ENCODE measurements at regions not wholly inside any gene's neighbourhood (a gene's known extent, or its start where the extent isn't known, plus 50 kb on each side); places are given as distances from the start of the nearest gene placed in this dataset.

DNA sequence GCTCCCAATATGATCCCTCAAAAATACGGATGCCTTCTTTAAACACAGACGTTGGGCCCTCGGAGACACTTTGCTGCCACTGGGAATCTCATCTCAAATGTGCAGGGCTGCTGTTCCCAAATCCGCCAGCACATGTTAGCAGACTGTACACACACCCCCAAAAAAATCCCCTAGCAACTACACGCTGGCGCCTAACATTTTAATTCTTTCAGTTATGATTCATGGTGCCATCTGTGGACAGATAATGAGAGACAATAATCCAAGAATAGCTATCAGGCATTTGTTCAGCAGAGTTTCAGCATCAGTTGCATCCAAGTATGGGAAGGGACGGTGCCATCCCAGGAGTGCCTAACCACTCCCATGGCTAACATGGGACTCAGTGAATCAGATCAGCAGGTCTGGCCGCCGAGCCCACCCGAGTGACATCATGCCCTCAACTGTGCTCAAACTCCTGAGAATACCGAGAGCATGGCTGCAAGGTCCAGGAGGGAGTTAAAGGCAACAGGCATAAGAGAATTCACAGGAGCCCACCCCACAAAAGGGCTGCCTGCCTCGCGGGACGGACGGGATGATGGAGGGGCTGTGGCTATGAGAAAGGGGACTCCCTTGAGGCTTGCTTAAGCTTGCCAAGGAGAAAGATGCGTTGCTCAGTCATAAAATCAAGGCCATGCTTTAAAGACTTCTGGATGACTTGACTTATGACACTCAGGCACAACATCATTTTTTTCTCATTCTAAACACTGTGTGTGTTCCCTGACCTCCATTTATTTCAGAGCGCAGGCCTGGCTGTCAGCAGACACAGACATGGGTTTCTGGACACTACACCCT, 337.0 kb downstream of the SHANK2 start:
- Histone ChIP-seq H3K9me3 (ENCODE audit: low read depth, low read length) (no peaks in the 10 kb centered on the region), H3K4me2 (ENCODE audit: insufficient read depth, low read length) (no peak overlapping the region), H3K36me3 (ENCODE audit: insufficient read depth, low read length) (no peaks in the 10 kb centered on the region), H2AFZ (ENCODE audit: low read length) (no peak overlapping the region), H3K4me1 (ENCODE audit: insufficient read depth, low read length) (no peaks in the 10 kb centered on the region), H3K79me2 (ENCODE audit: insufficient read depth, low read length) (no peaks in the 10 kb centered on the region), H3K4me3 (ENCODE audit: insufficient read depth, low read length) (no peak overlapping the region), H4K20me1 (ENCODE audit: insufficient read depth, low read length) (no peaks in the 10 kb centered on the region), H3K27ac (ENCODE audit: low read depth, low read length) (no peak overlapping the region), H3K27me3 (ENCODE audit: insufficient read depth, low read length) (peaks cover 3% of the 10 kb centered on the region)
- no peak for DNase-seq (ENCODE audit: insufficient read length, low spot score, missing footprints)
- TF ChIP-seq, protein P1, sequence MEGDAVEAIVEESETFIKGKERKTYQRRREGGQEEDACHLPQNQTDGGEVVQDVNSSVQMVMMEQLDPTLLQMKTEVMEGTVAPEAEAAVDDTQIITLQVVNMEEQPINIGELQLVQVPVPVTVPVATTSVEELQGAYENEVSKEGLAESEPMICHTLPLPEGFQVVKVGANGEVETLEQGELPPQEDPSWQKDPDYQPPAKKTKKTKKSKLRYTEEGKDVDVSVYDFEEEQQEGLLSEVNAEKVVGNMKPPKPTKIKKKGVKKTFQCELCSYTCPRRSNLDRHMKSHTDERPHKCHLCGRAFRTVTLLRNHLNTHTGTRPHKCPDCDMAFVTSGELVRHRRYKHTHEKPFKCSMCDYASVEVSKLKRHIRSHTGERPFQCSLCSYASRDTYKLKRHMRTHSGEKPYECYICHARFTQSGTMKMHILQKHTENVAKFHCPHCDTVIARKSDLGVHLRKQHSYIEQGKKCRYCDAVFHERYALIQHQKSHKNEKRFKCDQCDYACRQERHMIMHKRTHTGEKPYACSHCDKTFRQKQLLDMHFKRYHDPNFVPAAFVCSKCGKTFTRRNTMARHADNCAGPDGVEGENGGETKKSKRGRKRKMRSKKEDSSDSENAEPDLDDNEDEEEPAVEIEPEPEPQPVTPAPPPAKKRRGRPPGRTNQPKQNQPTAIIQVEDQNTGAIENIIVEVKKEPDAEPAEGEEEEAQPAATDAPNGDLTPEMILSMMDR (IDR thresholded peaks at IDR 0.05; ENCODE audit: extremely low read depth, low read depth, low read length) = no peak

DNA sequence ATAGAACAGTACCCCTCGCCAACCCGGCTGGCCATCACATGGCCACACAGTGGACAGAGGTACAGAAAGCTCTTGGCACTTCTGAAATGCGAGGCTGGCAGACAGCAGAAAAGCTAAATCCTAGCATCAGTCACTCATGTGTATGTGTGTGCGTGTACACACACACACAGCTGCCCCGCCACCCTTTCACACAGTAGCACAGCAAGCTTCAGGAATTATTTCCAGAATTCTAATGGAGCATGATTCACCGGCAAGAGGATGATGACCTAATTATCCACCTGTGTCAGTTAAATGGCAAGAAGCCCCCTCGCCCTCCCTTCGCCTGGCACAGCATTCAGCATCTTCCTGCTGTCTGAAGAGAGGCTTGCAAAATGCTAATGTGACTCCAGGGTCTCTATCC, 336.0 kb downstream of the SHANK2 start:
- Histone ChIP-seq H2AFZ (ENCODE audit: low read length) (no peak overlapping the region), H3K27me3 (ENCODE audit: insufficient read depth, low read length) (peaks cover 3% of the 10 kb centered on the region), H3K4me2 (ENCODE audit: insufficient read depth, low read length) (no peak overlapping the region), H3K27ac (ENCODE audit: low read depth, low read length) (no peak overlapping the region), H4K20me1 (ENCODE audit: insufficient read depth, low read length) (no peaks in the 10 kb centered on the region), H3K79me2 (ENCODE audit: insufficient read depth, low read length) (no peaks in the 10 kb centered on the region), H3K4me1 (ENCODE audit: insufficient read depth, low read length) (no peaks in the 10 kb centered on the region), H3K4me3 (ENCODE audit: insufficient read depth, low read length) (no peak overlapping the region), H3K9me3 (ENCODE audit: low read depth, low read length) (no peaks in the 10 kb centered on the region), H3K36me3 (ENCODE audit: insufficient read depth, low read length) (no peaks in the 10 kb centered on the region)
- DNase-seq (ENCODE audit: insufficient read length, low spot score, missing footprints) = no peak
- TF ChIP-seq, protein P1 (IDR thresholded peaks at IDR 0.05; ENCODE audit: extremely low read depth, low read depth, low read length) = no peak

DNA sequence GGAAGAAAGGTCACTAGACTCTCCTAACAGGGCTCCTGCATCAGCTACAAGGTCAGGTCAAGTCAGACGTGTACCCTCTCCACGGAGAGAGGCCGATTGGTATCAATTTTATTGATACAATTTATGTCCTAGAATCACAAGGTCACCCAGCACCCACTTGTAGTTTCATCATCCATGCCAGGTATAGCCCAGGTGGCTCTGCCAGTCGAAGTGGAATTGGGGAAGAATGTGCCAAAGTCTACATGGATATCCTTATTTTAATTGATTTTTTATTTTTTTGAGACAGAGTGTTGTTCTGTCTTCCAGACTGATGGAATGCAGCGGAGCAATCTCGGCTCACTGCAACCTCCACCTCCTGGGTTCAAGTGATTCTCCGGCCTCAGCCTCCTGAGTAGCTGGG, 334.1 kb downstream of the SHANK2 start:
- Histone ChIP-seq H4K20me1 (ENCODE audit: insufficient read depth, low read length) (no peaks in the 10 kb centered on the region), H3K9me3 (ENCODE audit: low read depth, low read length) (peaks cover 2% of the 10 kb centered on the region), H3K4me1 (ENCODE audit: insufficient read depth, low read length) (no peaks in the 10 kb centered on the region), H3K27ac (ENCODE audit: low read depth, low read length) (no peak overlapping the region), H3K79me2 (ENCODE audit: insufficient read depth, low read length) (no peaks in the 10 kb centered on the region), H3K4me3 (ENCODE audit: insufficient read depth, low read length) (no peak overlapping the region), H3K36me3 (ENCODE audit: insufficient read depth, low read length) (no peaks in the 10 kb centered on the region), H2AFZ (ENCODE audit: low read length) (no peak overlapping the region), H3K4me2 (ENCODE audit: insufficient read depth, low read length) (no peak overlapping the region), H3K27me3 (ENCODE audit: insufficient read depth, low read length) (peaks cover 3% of the 10 kb centered on the region)
- TF ChIP-seq, protein P1 (IDR thresholded peaks at IDR 0.05; ENCODE audit: extremely low read depth, low read depth, low read length) = no peak
- DNase-seq (ENCODE audit: insufficient read length, low spot score, missing footprints) = no peak

DNA sequence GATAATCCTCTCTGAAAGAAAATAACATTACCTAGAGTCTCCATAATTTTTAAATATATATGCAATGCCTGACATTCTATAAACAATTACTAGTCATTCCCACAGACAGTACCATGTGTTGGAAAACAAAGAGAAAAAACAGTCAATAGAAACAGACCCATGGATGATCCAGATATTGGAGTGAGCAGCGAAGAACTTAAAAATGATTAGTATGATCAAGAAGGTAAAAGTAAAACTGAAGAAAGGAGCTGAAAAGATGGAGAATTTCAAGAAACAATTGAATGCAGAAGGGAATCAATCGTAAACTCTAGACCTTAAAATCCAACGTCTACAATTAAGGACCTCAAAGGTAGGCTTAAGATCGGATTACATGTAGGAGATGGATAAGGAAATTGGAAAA, 330.6 kb downstream of the SHANK2 start:
- no peak for DNase-seq (ENCODE audit: insufficient read length, low spot score, missing footprints)
- Histone ChIP-seq H3K9me3 (ENCODE audit: low read depth, low read length) (peaks cover 2% of the 10 kb centered on the region), H3K4me1 (ENCODE audit: insufficient read depth, low read length) (no peaks in the 10 kb centered on the region), H3K36me3 (ENCODE audit: insufficient read depth, low read length) (no peaks in the 10 kb centered on the region), H3K27me3 (ENCODE audit: insufficient read depth, low read length) (no peaks in the 10 kb centered on the region), H4K20me1 (ENCODE audit: insufficient read depth, low read length) (no peaks in the 10 kb centered on the region), H2AFZ (ENCODE audit: low read length) (no peak overlapping the region), H3K4me3 (ENCODE audit: insufficient read depth, low read length) (no peak overlapping the region), H3K4me2 (ENCODE audit: insufficient read depth, low read length) (no peak overlapping the region), H3K79me2 (ENCODE audit: insufficient read depth, low read length) (no peaks in the 10 kb centered on the region), H3K27ac (ENCODE audit: low read depth, low read length) (no peak overlapping the region)
- TF ChIP-seq, protein P1 (IDR thresholded peaks at IDR 0.05; ENCODE audit: extremely low read depth, low read depth, low read length) = no peak

Measured in osteoblast (primary cell).